ENCODE measurements at regions not wholly inside any gene's neighbourhood (a gene's known extent, or its start where the extent isn't known, plus 50 kb on each side); places are given as distances from the start of the nearest gene placed in this dataset.

DNA sequence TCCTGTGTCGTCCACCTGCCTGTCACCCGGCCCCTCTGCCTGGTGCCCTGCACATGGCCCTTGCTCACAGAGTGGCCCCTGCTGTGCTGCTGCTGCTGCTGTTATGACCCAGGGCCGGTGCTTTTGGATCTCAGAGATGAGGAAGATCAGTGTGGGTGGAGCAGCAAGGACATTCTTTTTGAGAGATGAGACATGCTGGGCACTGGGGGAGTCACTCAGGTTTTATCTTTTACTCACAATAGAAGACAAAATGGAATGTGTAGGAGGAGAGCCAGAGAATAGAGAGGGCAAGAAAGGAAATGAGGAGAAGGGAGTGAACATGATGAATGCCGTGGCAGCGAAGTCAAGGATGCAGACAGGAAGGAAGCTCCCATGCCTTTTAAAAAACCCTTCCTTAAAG lies 611.5 kb upstream of the DPP6 start:
- H3K79me2 ChIP-seq (replicated peaks; ENCODE audit: insufficient read depth, low read length), result no peaks in the 10 kb centered on the region
- no peaks in the 10 kb centered on the region for H4K20me1 ChIP-seq (ENCODE audit: insufficient read depth)
- H3K4me3 ChIP-seq (ENCODE audit: low read length), result no peak overlapping the region
- no peaks in the 10 kb centered on the region for H3F3A ChIP-seq (ENCODE audit: insufficient read depth, low read length, poor library complexity, severe bottlenecking)
- no peak overlapping the region for H3K9ac ChIP-seq (ENCODE audit: low read length)
- H3K4me2 ChIP-seq (ENCODE audit: low read length), result no peak overlapping the region
- no peaks in the 10 kb centered on the region for H3K9me3 ChIP-seq (ENCODE audit: low read length)
- no peaks in the 10 kb centered on the region for H3K36me3 ChIP-seq (ENCODE audit: insufficient read depth, low read length)
- TF ChIP-seq TAF1 (IDR thresholded peaks at IDR 0.05; ENCODE audit: low read depth) (no peak), EP300 (conservative IDR thresholded peaks at IDR 0.05; ENCODE audit: poor library complexity, severe bottlenecking) (no peak), MXI1 (conservative IDR thresholded peaks at IDR 0.05; ENCODE audit: poor library complexity, severe bottlenecking) (no peak), RAD21 (conservative IDR thresholded peaks at IDR 0.05) (no peak), POLR2AphosphoS5 (IDR thresholded peaks at IDR 0.05) (no peak), EZH2 (IDR thresholded peaks at IDR 0.05; ENCODE audit: borderline replicate concordance, insufficient read depth, low read length, poor library complexity, severe bottlenecking) (no peak), SMC3 (conservative IDR thresholded peaks at IDR 0.05; ENCODE audit: poor library complexity) (no peak)
- TF ChIP-seq, protein P1, sequence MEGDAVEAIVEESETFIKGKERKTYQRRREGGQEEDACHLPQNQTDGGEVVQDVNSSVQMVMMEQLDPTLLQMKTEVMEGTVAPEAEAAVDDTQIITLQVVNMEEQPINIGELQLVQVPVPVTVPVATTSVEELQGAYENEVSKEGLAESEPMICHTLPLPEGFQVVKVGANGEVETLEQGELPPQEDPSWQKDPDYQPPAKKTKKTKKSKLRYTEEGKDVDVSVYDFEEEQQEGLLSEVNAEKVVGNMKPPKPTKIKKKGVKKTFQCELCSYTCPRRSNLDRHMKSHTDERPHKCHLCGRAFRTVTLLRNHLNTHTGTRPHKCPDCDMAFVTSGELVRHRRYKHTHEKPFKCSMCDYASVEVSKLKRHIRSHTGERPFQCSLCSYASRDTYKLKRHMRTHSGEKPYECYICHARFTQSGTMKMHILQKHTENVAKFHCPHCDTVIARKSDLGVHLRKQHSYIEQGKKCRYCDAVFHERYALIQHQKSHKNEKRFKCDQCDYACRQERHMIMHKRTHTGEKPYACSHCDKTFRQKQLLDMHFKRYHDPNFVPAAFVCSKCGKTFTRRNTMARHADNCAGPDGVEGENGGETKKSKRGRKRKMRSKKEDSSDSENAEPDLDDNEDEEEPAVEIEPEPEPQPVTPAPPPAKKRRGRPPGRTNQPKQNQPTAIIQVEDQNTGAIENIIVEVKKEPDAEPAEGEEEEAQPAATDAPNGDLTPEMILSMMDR (IDR thresholded peaks at IDR 0.05; ENCODE audit: poor library complexity, severe bottlenecking), result no peak
- TF ChIP-seq, protein P2, sequence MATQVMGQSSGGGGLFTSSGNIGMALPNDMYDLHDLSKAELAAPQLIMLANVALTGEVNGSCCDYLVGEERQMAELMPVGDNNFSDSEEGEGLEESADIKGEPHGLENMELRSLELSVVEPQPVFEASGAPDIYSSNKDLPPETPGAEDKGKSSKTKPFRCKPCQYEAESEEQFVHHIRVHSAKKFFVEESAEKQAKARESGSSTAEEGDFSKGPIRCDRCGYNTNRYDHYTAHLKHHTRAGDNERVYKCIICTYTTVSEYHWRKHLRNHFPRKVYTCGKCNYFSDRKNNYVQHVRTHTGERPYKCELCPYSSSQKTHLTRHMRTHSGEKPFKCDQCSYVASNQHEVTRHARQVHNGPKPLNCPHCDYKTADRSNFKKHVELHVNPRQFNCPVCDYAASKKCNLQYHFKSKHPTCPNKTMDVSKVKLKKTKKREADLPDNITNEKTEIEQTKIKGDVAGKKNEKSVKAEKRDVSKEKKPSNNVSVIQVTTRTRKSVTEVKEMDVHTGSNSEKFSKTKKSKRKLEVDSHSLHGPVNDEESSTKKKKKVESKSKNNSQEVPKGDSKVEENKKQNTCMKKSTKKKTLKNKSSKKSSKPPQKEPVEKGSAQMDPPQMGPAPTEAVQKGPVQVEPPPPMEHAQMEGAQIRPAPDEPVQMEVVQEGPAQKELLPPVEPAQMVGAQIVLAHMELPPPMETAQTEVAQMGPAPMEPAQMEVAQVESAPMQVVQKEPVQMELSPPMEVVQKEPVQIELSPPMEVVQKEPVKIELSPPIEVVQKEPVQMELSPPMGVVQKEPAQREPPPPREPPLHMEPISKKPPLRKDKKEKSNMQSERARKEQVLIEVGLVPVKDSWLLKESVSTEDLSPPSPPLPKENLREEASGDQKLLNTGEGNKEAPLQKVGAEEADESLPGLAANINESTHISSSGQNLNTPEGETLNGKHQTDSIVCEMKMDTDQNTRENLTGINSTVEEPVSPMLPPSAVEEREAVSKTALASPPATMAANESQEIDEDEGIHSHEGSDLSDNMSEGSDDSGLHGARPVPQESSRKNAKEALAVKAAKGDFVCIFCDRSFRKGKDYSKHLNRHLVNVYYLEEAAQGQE (IDR thresholded peaks at IDR 0.05; ENCODE audit: borderline replicate concordance), result no peak
- H3K9me2 ChIP-seq (ENCODE audit: insufficient read depth, low read length), result no peaks in the 10 kb centered on the region
- H2AFZ ChIP-seq (ENCODE audit: low read depth, low read length), result no peak overlapping the region
- no peak overlapping the region for H3K27ac ChIP-seq (ENCODE audit: low read length)
- no peaks in the 10 kb centered on the region for H3K27me3 ChIP-seq (ENCODE audit: insufficient read depth, low read depth, low read length)

- H3K27ac ChIP-seq (ENCODE audit: low read length), result no peak overlapping the region
- H3K4me2 ChIP-seq (ENCODE audit: low read length), result no peak overlapping the region
- no peaks in the 10 kb centered on the region for H3K27me3 ChIP-seq (ENCODE audit: insufficient read depth, low read depth, low read length)
Observed at GRCh38 chr7:153443032-153443701, 609.0 kb upstream of the DPP6 start.

More at GRCh38 chr7:153443032-153443701, 609.0 kb upstream of the DPP6 start:
- Histone ChIP-seq H3K79me2 (replicated peaks; ENCODE audit: insufficient read depth, low read length) (no peaks in the 10 kb centered on the region), H3K9me3 (ENCODE audit: low read length) (no peaks in the 10 kb centered on the region), H3K9ac (ENCODE audit: low read length) (no peak overlapping the region), H3K36me3 (ENCODE audit: insufficient read depth, low read length) (no peaks in the 10 kb centered on the region), H3K9me2 (ENCODE audit: insufficient read depth, low read length) (no peaks in the 10 kb centered on the region), H2AFZ (ENCODE audit: low read depth, low read length) (no peak overlapping the region), H4K20me1 (ENCODE audit: insufficient read depth) (no peaks in the 10 kb centered on the region), H3F3A (ENCODE audit: insufficient read depth, low read length, poor library complexity, severe bottlenecking) (no peaks in the 10 kb centered on the region), H3K4me3 (ENCODE audit: low read length) (no peak overlapping the region)
- no peak for TF ChIP-seq EZH2 (IDR thresholded peaks at IDR 0.05; ENCODE audit: borderline replicate concordance, insufficient read depth, low read length, poor library complexity, severe bottlenecking)
- TF ChIP-seq TAF1 (IDR thresholded peaks at IDR 0.05; ENCODE audit: low read depth), result no peak
